CD4-positive, alpha-beta T cell treated with Interleukin-17A for 4 hours (primary cell): ENCODE measurements at regions not wholly inside any gene's neighbourhood (a gene's known extent, or its start where the extent isn't known, plus 50 kb on each side); places are given as distances from the start of the nearest gene placed in this dataset.
"Not testable (repeated sequence)": the region's sequence is repeated elsewhere in the genome, so short reads cannot be mapped to it uniquely, and the experiment has no call there.

Experiments used
- DNase-seq: peaks from one replicate; pipeline ENCODE4 v3.0.0-alpha.2; 2020; ENCODE audit warnings: mixed read lengths

DNA sequence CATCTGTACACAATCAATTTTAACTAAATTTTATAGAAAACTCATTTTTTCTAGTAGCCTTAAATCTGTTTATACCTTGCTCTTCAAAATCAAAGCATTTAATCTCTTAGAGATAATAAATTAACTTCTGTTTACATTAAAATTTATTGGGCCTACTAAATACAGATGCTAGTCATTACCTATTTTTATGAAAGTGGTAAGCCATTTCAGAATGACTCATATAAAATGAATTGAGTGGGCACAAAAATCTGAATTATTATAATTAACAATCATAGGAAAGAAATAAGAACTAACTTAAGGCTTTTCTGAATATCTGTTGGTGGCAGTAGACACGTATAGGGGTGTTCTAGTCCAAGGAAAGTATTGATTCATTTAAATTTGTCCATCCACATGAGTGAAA lies 157.9 kb downstream of the KCNJ2 start:
- no peak for DNase-seq

DNA sequence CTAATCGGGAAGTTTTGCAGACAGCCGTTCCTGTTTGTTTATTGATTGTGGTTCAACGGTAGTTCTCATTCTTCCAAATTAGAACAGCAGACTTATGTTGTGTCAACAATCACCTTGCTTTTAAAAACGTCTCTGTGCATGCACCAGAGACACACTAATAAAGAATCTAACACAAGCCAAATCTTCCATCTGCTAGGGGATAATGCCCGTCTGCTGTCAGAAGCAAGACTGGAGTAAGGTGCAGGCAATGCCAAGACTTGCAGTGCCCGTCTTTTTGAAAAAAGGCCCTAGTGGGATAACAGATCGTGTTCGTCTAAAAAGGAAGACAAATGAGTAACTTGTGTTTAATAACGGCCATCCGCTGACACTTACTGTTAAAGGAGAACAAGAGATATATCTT lies 158.4 kb downstream of the KCNJ2 start:
- DNase-seq: no peak

DNA sequence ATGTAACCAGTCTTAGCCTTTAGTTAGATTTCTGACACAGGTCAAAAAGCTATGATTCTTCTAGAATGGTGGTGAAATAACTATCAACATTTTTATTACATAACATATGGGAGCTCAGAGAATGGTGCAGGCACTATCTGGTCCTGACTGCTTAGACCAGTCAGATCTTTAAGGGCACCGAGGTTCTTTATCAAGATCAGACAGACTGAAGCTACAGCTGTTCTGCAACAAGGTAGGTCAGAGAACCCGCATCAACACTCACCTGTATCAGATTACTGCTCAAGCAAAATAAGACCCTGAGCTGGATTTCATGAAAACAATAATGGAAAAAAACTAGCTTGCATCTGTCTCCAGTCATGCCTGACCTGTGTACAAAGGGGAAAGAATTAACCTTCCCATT lies 160.4 kb downstream of the KCNJ2 start:
- DNase-seq: no peak

DNA sequence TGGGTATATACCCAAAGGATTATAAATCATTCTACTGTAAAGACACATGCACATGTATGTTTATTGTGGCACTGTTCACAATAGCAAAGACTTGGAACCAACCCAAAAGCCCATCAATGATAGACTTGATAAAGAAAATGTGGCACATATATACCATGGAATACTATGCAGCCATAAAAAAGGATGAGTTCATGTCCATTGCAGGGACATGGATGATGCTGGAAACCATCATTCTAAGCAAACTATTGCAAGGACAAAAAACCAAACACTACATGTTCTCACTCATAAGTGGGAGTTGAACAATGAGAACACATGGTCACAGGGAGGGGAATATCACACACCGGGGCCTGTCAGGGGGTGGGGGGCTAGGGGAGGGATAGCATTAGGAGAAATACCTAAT lies 161.7 kb downstream of the KCNJ2 start:
- DNase-seq: not testable (repeated sequence)

DNA sequence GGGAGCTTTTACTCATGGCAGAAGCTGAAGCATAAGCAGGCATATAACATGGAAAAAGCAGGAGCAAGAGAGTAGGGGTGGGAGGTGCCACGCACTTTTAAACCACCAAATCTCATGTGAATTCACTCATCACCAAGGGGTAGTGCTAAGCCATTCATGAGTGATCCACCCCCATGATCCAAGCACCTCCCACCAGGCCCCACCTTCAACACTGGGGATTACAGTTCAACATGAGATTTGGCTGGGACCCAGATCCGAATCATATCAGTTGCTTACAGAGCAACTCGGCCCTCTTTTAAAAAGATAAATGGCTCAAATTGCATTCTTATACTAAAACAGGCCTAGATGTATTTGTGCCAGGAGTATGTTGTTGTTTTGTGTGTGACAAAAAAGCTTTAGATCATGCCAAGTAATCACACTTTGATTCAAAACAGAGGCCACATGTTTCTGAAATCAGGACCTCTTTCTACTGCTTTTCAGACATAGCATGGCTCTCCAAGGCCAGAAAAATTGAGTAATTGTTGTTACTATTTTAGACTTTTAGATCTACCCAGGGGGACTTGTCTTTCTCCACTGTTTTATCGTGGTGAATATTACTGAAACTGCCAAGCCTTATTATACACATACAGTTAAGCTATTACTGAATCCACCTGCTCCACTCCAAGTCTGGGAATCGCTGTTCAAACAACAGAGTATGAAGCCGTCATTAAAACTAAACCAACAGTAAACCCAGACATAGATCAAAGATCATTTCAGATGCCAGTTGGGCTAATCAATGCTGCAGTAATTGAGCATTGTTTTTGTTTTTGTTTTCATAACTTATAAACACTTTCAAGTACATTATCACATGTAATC lies 163.3 kb downstream of the KCNJ2 start:
- no peak for DNase-seq

DNA sequence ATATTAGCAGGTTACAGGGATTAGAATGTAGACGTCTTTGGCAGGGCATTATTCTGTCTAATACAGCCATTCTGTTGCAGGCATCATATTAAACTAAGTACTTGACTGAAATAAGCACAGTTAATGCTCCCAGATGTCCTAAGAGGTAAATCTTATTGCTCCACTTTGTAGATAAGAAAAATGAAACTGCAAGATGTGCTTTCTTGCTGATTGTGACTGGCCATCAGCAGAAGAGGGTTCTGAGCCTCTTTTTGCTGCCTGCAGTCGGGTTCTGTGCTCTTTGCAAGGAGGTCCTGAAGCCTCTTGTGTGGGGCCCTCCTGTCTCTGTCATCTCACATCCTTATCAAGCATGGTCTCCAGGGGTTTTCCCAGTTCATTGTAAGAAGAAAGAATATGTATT lies 167.1 kb downstream of the KCNJ2 start:
- no peak for DNase-seq

DNA sequence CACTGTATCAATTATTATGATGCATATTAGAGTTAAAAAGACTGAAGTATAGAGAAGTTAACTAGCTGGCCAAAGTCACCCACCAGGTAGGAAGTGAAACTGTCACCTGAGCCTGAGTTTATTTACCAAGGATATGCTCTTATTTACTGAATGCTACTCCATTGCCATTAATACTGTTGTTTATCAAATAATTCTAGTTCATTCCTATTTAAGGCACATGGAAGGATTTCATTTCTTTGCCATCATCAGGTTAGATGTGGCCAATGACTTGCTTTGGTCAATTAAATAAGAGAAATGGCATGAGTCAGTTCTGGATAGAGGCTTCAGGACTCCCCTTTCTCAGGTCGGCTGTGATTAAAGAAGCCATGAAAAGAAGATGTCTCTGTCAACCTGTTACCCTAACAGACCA lies 169.6 kb downstream of the KCNJ2 start:
- no peak for DNase-seq

DNA sequence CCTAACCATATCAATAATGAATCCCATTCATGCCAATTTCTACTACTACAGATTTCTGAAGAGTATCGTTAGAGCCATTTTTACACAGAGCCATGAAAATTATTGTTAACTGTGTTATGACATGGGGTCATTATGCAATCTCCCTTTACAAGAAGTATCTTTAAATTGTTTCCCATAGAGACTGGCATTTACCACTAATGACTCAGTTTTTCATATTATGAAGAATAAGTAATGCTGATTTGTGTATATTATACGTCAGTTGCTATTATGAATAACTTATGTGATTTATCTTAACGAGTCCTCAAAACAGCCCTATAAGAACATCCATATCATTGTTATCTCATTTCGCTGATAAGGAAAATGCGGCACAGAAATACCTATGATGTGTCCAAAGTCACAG lies 173.8 kb downstream of the KCNJ2 start:
- DNase-seq: no peak

DNA sequence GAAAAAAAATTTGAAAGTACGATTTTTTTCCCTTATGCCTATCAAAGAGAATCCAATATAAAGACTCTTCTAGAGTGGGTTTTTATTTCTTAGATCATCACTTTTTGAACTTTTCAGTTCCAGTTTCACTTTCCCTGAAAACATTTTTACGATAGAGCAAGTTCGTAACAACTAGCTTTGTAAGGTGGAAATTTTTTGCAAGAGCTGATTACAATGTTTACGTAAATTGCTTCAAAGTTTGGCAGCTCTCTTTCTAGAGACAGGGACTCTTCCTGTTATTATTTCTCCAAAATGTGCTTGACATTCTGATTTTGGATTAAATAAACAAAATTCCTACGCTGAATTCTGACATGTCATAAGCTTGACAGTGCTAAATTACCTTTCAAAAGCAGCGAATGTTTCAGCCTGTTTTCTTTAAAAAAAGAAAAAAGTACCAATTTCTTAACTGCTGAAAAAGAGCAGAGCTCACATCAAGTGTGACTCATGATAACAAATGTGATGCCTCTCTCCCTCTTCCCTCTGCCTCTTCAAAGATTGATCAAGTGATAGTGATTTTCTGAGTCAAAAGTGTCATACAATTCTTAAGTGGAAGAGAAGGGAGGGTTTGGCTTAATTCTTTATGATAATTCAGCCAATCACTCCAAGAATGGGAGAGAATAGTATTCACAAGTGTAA lies 175.2 kb downstream of the KCNJ2 start:
- DNase-seq: no peak

DNA sequence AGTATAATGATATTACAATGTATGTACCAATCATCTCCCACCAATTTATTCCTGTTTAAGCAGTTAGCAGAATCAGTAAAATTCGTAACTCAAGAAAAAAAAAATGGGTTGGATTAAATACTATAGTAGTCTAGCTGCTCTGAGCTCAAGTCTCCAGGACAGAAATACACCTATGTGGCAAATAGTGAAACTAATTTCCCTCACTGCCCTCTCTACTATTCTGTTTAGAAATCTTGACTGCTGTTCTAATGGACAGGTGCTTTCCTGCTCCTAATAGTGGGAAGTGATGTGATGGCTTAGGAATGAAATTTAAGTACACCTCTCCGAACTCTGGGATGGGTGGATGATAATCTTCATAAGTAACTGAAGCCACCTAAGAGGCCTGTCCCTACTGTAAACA lies 175.7 kb downstream of the KCNJ2 start:
- DNase-seq: no peak

DNA sequence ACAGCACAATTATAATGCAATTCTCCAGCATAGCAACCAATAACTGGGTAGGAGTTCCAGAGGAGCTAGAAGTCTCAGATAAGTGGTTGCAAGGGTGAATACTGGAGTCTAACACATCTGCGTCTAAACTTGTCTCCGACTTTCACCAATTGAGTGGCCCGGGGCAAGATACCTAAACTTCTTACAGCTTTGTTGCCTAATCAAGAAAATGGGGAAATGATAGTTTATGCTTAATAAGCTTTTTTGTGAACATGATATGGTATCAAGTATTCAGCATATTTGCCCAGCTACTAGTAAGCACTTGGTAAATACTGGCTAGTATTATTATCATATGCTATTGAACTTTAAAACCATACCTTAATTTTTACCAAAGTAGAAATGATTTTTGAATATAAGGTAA lies 183.5 kb downstream of the KCNJ2 start:
- no peak for DNase-seq

DNA sequence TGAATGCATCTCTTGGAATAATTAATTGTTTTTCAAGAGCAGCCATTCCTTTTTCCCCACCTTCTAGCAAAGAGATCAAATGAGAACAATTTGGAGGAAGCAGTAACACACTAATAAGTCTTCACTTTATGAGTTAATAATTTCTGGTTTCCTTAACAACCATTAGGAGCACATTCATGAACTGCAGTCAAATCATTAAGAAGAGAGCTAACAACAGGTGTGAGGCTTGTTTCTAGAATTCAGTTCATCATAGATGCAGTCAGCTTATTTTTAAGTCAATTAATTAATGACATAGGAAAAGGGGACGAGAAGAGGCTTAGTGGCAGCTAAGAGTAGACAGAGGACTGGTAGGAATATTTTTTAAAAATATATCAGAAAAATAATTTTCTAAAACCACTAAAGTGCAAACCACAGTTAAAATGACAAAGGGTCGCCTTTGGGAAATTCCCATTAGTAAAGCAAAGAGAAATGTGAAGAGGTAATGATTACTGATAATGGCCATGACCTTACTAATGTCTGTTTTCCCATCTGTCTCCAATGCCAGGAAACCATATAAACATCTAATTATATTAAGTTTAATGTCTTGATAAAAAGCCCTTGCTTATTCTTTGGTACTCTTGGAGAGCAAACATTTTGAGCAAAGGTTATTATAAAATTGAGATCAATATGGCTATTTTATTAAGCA lies 184.2 kb downstream of the KCNJ2 start:
- no peak for DNase-seq

DNA sequence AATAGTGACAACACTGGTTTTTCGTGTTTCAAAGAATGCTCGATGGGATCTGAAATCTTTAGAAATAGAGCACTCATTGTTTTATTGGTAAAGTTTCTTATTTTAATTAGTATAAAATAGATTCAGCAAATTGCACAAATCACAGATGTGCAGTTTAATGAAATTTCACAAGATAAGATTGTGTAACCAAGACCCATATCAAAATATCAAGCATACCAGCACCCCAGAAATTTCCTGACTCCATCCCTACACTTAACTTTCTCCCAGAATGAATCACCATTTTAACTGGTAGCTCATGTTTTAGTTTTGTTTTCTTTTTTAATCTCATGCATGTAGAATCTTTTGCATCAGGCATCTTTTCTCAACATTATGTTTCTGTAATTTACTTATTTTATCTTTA lies 185.9 kb downstream of the KCNJ2 start:
- no peak for DNase-seq

DNA sequence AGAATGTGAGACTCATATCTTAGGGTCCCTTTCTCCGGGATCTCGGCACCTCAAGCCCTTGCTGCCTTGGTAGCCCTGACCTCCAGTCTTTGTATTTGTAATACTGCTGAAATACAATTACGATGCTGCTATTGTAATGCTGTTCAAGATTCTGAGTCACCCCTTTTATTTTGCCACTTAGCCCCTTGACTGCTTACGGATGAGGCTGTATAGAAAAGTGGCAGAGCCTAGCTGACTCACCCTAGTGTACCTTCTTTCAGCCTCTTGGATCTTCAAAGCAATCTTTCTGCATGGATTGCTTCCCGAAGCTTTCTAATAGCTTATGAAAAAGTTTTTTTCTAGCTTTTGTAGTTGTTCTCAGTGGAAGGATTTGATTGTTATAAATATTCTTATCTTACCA lies 187.9 kb downstream of the KCNJ2 start:
- DNase-seq: no peak

DNA sequence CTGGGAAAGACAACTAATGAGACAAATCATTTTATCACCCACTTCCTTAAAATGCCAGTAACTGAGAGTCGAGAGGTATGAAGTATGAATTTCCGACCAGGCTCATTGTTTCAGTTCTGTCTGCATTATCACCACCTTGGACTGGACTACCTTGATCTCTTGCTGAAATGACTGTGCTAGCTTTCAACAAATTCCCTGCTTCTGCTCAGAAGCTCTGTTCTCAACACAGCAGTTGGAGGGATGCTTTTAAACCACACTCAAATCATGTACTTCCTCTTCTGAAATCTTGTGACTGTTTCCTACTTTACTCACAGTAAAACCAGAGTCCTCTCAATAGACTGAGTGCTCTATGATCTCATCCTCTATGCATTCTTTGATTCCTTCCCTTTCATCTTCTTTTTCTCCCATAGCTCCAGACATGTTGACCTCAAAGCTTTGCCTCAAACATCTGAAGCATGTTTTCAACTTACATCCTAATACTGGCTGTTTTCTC lies 195.8 kb downstream of the KCNJ2 start:
- DNase-seq: no peak

DNA sequence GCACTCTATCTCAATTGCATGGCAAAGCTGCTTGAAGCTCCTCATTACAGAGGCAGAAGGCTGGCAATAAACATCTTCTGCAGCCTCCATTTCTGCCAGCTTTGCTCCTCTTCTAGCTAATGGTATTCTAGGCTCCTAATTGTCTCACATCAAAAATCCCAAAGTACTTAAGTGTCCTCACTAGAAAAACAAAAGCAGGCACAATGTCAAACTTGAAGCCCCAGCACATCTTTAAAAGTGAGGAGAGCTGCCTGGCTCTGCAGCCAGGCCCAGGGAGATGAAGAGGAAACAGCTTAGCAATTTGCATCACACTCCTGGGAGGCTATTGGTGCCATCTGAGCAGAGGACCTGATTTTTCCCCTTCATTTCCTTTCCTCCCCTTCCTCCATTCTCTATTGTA lies 197.1 kb downstream of the KCNJ2 start:
- no peak for DNase-seq

DNA sequence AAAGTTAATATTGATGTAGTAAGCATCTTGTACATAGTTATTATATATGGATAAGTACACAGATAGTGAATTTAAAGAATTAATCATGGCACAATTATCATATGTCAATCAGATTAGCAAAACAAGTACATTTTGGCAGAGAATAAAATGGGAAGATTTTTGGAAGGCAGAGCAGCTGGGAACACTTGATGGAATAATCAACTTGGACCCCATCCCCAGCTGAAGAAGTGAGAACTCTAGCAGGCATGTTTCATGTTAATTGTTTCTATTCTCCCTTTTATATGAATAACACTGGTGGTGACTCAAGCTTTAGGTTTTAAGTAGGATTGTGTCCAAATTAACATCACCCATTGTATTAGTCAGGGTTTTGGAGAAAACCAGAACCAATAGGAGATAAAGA lies 198.7 kb downstream of the KCNJ2 start:
- DNase-seq: no peak

DNA sequence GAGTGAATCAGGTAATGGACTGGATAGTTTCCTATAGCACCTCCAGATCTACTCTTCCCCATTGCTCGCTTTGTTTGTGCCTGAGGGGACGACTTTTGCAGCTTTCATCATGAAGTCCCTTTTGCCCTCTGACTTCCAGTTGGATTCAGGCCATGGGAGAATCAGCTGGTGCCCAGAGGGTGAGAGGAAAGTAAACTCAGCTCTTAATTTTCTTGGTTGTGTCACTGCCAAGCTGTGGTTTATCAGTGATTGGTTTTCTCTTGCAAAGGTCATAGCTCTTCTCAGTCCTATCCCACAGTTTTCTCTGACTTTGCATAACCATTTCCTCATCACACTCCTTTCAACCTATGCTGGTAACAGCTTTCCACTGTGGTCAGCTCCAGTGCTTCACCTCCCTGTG lies 200.1 kb downstream of the KCNJ2 start:
- DNase-seq: no peak

DNA sequence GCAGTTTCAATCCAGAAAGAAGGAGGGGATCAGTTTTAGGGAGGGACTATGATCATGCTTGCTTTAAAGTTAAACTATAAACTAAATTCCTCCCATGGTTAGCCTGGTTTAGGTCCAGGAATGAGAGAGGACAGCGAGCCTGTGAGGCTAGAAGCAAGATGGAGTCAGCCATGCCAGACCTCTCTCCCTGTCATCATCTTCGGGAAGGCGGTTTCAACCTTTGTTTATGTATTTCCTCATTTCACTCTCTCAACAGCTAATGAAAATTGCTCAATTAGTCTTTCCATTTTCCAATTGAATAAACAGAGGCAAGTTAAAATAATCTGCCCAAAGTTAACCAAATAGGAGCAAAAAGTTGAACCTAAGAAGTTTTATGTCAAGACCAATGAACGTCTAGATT lies 201.5 kb downstream of the KCNJ2 start:
- no peak for DNase-seq

DNA sequence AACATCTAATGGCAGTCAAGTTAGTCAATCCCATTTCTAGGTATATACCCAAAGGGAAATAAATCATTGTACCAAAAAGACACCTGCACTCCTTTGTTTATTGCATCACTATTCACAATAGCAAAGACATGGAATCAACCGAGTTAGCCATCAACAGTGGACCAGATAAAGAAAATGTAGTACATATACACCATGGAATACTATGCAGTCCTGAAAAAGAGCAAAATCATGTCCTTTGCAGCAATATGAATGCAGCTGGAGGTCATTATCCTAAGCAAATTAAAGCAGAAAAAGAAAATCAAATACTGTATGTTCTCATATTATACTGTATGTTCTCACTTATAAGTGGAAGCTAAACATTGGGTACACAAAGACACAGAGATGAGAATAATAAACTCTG lies 204.0 kb downstream of the KCNJ2 start:
- DNase-seq: no peak

DNA sequence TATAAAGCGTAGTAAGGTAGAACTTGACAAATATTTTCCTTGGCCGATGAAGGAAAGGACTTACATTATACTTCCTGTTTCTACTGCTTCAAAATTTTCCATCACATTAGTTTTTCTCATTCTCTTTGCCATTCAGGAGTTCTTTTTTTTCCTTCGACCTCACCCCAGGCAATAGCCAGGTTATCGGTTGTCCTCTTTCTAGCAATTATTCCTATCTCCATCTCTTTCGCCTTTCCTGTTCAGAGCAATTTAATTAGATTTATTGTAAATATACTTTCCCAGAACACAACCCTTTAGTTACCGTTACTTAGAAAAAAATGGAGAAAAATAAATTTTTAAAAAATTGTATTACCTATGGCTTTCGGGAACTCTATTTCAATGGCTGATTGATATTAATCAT lies 205.2 kb downstream of the KCNJ2 start:
- no peak for DNase-seq

DNA sequence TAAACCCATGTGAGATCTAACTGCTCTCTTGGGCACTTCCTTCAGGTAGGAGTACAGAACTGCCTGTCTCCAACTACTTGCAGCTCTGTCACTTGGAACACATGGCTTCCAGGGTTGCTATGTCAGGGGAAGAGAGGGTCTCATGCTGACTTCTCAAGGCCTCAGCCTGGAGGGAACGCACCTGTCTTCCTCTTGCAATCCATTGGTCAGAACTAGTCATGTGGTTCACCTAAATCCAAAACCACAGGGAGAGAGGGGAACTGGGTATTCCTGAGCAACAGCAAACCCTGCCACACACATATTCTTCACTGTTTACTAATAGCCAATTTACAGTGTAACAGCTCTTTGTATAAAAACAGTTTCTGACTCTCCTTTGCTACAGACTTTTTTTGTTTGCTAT lies 206.1 kb downstream of the KCNJ2 start:
- DNase-seq: no peak

DNA sequence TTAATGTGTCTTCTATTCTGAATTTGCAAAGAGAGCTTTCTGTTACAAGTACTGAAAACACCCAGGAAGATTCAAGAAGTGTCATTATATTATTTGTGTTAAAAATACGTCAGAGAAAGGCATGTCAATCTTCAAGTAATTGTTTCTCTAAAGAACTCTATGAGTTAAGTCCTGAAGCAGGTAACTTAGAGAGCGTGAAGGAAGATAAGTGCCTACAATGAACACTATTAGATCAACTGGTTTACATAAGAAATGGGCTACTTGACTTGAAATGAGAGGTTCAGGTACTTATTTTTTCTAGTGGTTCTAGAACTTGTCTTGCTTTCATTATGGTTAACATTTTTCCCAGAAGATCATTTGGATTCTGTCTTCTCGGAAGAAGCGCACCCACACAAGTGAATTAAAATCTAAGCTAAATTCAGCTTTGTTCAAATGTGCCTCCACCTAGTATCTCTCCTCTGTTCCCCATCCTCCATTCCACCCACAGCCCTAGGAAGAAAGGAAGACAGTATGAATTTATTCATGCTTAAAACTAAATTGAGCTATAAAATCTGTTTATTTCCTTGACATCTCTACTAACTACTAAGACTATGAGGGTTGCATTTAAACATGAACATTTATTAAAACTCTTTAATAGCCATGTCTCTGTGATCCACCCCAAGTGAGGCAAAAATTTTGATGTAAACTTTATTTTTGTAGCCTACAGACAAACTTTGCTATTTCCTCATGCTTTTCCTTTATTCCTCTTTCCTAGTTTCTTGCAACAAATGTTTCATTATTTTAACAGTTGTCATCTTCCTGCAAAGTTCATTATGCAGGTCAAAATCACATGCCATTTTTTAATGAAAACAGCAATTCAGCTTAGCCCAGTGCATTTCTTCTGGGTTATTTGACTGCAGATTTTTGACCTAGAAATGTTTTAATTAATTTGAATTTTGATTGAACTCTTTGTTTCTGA lies 206.8 kb downstream of the KCNJ2 start:
- DNase-seq: no peak
